HAP-1 (cell line): ENCODE measurements at regions not wholly inside any gene's neighbourhood (a gene's known extent, or its start where the extent isn't known, plus 50 kb on each side); places are given as distances from the start of the nearest gene placed in this dataset.

Source experiments
- DNase-seq, 2 experiments: peaks; one replicate each; pipeline ENCODE4 v3.0.0-alpha.2; 2016 to 2020; ENCODE audit warnings: low spot score in 2 of 2
- H3K27me3 ChIP-seq: fragments of 250-450 bp; sonication (Bioruptor Pico); 2 replicates; pipeline ENCODE4 v1.5.1; 2020; ENCODE audit warnings: low read depth, mild to moderate bottlenecking, moderate library complexity
- H3K36me3 ChIP-seq: fragments of 250-450 bp; sonication (Bioruptor Pico); replicated peaks from 2 replicates; pipeline ENCODE4 v1.5.1; 2020; ENCODE audit warnings: mild to moderate bottlenecking
- H3K4me1 ChIP-seq: fragments of 250-450 bp; sonication (Bioruptor Pico); 2 replicates; pipeline ENCODE4 v1.5.1; 2020; ENCODE audit warnings: mild to moderate bottlenecking
- H3K4me3 ChIP-seq: fragments of 250-450 bp; sonication (Bioruptor Pico); 2 replicates; pipeline ENCODE4 v1.5.1; 2020; ENCODE audit warnings: mild to moderate bottlenecking, moderate library complexity
- H3K9me3 ChIP-seq: fragments of 250-450 bp; sonication (Bioruptor Pico); 2 replicates; pipeline ENCODE4 v1.5.1; 2020; ENCODE audit warnings: mild to moderate bottlenecking, moderate library complexity
- in situ Hi-C: fragments of 300-500 bp; cut with MboI; formaldehyde crosslinking; loops from 3 replicates; pipeline ENCODE4 v1.14.3; 2020; ENCODE audit warnings: low sequenced_read_pairs, inconsistent platforms, mixed read lengths

DNA sequence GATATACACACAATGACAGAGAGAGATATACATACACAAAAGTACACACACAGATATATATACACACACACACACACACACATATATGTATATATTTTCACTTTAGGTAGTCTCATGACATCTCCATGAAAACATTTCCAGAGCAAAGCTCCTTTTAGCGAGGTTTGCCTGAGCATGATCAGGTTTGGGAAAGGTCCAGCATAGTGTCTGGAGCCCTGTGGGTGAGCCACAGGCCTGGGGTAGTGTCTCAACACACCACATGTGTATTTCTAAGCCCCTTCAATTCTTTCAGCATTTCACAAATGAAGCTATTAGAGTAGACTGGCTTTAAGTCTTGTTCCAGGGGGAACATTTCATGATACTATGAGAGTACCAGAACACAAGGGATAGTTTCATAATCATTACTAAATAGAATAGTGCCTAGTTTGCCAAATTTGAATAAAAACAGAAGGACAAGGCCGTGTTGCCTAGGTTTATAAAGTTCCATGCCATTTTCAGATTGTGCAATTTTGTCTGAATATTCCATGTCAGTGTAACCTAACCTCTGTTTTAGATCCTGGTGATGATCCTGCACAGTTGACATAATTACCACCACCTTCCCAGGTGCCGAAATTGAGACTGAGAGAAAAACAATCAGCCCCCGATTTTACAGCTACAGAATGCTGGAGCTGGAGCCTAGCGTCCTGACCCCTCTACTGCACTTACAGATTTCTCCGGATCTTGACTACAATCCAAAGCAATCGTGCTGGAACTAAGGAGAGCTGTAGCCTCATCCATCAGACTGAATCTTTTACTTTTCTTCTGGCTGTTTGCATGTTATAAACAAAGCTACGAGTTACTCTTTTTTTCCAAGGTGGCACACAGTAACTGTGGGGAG, 332.7 kb downstream of the CYRIA start:
- in situ Hi-C loops: no loop called here
- H3K27me3 ChIP-seq: no peaks in the 10 kb centered on the region
- no peaks in the 10 kb centered on the region for H3K36me3 ChIP-seq
- no peak overlapping the region for H3K4me3 ChIP-seq
- no peaks in the 10 kb centered on the region for H3K4me1 ChIP-seq
- H3K9me3 ChIP-seq: no peaks in the 10 kb centered on the region
- no peak for DNase-seq

DNA sequence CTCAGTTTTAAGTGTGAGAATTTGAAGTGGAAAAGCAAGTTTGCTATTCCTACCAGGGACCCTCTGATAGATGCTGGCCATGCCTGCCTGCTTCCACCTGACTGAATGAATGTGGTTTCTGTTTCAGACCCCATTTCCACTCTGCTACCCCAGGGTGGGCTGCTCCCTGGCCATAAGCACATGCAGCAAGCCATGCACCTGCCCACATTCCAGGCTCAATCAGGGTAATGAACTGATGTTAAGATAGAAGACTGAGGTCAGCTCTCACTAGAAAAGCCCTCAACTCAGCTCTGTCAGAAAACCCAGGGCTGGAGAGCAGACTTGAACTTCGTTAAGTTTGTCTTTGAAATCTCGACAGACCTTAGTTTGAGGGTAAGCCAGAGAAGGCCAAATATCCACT, 333.9 kb downstream of the CYRIA start:
- in situ Hi-C loops: no loop called here
- DNase-seq: no peak
- H3K36me3 ChIP-seq: no peaks in the 10 kb centered on the region
- H3K27me3 ChIP-seq: no peaks in the 10 kb centered on the region
- no peaks in the 10 kb centered on the region for H3K9me3 ChIP-seq
- H3K4me1 ChIP-seq: no peaks in the 10 kb centered on the region
- H3K4me3 ChIP-seq: no peak overlapping the region

DNA sequence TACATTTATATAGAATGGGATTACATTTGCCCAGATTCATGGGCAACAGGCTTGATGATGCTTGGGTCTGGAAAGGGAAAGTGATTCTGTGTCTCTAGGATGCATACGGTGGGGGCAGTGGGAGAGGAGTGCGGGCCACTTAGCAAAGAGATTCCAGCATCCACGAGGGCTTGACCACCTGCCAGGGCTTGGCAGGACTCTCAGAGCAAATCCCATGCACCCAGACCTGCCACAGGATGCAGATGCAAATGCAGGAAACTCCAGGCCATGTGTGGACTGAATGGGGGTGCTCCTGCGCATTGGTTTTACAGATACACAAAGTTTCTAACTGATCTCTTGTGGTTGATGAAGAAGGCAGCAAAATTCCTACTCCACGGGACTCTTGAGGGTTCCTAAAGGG, 334.7 kb downstream of the CYRIA start:
- Histone ChIP-seq H3K4me3 (no peak overlapping the region), H3K9me3 (no peaks in the 10 kb centered on the region), H3K4me1 (no peaks in the 10 kb centered on the region), H3K36me3 (no peaks in the 10 kb centered on the region), H3K27me3 (no peaks in the 10 kb centered on the region)
- DNase-seq: no peak
- in situ Hi-C loops: no loop called here

DNA sequence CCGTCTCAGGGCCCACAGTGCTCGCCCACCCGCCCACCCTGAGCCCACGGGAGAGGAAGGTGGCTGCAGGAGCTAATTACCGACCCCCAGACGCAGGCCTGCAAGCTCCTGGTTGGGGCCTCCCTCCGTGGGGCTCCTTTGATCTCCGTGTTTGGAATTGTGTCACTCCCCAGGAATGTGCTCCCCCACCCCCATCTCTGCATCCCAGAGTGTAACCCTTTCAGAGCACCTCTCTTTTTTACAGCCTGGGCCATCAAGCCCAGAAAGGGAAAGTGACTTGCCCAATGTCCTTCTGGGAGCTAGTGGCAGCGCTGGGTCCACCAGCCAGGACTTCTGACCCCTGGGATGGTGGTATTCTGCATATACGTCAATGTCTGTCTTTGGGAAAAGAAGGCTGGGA, 335.1 kb downstream of the CYRIA start:
- H3K27me3 ChIP-seq: no peaks in the 10 kb centered on the region
- H3K4me3 ChIP-seq: no peak overlapping the region
- H3K9me3 ChIP-seq: no peaks in the 10 kb centered on the region
- H3K4me1 ChIP-seq: no peaks in the 10 kb centered on the region
- DNase-seq: no peak
- in situ Hi-C loops: no loop called here
- no peaks in the 10 kb centered on the region for H3K36me3 ChIP-seq

DNA sequence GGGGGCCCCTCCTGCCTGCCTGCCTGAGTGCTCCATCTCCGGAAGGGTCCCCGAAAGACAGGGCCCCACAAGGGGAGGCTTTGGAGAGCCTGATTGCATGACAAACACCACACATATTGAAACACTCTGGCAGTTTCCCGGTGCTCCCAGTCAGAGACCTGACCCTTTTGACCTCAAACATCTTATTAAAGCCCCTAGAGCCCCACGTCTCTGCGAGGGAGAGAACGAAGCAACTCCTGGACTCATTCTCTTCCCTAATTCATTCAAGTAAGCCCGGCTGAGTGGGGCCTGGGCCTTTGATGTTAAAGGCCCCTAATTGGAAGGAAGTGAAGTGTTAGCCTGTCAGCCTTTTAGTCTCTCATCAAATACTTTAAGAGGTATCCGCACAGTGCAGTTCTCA, 335.6 kb downstream of the CYRIA start:
- Histone ChIP-seq H3K4me3 (no peak overlapping the region), H3K27me3 (no peaks in the 10 kb centered on the region), H3K36me3 (no peaks in the 10 kb centered on the region), H3K4me1 (no peaks in the 10 kb centered on the region), H3K9me3 (no peaks in the 10 kb centered on the region)
- no peak for DNase-seq
- in situ Hi-C loops: no loop called here

DNA sequence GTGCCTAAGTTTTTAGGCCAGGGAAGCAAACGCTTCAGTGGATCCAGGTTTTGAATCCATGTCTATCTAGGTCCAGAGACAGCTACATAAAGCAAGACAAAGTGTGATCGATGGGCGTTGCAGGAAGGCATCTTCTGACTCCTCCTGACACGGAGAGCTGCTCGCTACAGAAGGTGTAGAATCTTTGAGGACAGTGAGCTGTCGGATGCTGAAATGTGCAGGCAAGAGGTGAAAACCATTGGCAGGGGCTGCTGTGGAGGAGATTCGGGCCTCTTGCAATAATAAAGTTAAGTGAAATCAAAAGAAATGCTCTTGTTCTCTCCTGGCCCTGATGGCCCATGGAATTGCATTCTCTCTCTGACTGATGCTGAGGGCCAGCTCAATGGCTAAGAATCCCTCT, 336.2 kb downstream of the CYRIA start:
- Histone ChIP-seq H3K4me1 (no peaks in the 10 kb centered on the region), H3K9me3 (no peaks in the 10 kb centered on the region), H3K36me3 (no peaks in the 10 kb centered on the region), H3K4me3 (no peak overlapping the region), H3K27me3 (no peaks in the 10 kb centered on the region)
- DNase-seq: no peak
- in situ Hi-C loops: no loop called here

DNA sequence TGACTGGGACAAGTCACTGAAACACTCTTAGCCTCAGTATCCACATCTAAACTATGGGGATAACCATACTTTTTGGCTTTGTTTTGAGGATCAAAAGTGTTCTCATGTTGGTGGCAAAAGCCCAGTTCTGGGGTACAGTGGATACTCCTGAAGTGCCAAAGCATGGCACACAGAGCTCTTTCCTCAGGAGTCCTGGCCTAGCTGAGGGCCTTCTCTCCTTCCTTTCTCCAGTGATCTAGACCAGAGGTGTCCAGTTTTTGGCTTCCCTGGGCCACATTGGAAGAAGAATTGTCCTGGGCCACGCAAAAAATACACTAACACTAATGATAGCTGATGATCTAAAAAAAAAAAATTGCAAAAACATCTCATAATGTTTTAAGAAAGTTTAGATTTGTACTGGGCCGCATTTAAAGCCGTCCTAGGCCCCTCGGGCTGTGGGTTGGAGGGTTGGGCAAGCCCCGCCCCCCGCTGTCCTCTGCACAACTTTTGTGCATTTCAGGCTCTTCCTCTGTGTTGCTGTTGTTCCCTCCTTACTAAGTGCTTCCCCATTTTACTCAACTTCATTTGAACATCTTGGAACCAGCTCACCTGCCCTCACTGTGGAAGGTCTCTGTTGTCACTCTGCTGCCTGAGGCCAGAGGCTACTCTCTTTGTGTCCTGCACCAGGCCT, 337.0 kb downstream of the CYRIA start:
- DNase-seq: no peak
- no peaks in the 10 kb centered on the region for H3K4me1 ChIP-seq
- in situ Hi-C loops: no loop called here
- no peak overlapping the region for H3K4me3 ChIP-seq
- H3K27me3 ChIP-seq: no peaks in the 10 kb centered on the region
- H3K9me3 ChIP-seq: no peaks in the 10 kb centered on the region
- H3K36me3 ChIP-seq: no peaks in the 10 kb centered on the region

DNA sequence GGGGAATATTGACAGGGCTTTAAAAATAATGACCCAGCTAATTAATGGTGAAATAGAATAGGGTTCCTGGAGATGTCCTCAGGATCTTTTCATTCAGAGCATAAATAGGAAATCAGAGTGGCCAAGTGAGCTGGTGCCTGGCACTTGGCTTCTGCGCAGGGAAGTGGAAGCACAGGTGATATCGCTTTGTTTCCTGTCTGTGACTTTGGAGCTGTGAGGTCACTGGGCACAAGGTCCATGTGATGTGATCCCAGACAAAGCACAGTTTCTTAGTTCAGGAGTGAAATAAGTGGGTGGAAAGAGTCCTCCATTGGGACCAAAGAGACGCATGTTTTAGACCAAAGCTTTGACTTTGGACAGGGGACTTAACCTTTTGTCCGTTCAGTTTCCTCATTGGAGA, 338.3 kb downstream of the CYRIA start:
- in situ Hi-C loops: no loop called here
- Histone ChIP-seq H3K4me1 (no peaks in the 10 kb centered on the region), H3K27me3 (no peaks in the 10 kb centered on the region), H3K4me3 (no peak overlapping the region), H3K9me3 (no peaks in the 10 kb centered on the region), H3K36me3 (no peaks in the 10 kb centered on the region)
- no peak for DNase-seq

DNA sequence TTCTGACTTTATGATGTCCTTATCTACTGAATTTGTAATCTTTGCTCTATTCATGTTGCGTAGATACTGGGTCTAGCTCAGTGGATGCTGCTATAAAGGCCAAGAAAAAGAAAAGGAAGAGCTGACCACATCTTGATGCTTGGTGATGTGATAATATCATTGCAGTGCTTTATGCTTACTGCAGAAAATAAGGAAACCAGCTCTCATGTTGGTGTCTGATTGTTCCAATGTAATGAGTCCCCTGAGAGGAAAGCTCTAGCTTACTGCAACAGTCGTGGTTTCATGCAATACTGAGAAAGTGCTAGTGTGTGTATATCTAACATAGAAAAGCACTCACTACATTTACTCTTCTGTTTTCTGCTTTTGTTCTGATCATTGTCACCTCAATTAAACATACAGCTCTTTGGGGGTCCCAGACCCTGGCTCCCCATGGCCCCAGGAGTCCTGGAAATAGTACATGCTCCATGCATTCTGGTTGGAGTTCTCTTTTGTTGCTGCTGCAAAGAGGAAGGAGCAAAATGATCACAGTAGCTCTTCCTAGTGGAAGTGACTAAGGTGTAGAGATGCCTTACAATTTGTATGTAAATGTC, 338.8 kb downstream of the CYRIA start:
- Histone ChIP-seq H3K36me3 (no peaks in the 10 kb centered on the region), H3K9me3 (no peaks in the 10 kb centered on the region), H3K4me3 (no peak overlapping the region), H3K27me3 (no peaks in the 10 kb centered on the region), H3K4me1 (no peaks in the 10 kb centered on the region)
- no peak for DNase-seq
- in situ Hi-C loops: no loop called here

DNA sequence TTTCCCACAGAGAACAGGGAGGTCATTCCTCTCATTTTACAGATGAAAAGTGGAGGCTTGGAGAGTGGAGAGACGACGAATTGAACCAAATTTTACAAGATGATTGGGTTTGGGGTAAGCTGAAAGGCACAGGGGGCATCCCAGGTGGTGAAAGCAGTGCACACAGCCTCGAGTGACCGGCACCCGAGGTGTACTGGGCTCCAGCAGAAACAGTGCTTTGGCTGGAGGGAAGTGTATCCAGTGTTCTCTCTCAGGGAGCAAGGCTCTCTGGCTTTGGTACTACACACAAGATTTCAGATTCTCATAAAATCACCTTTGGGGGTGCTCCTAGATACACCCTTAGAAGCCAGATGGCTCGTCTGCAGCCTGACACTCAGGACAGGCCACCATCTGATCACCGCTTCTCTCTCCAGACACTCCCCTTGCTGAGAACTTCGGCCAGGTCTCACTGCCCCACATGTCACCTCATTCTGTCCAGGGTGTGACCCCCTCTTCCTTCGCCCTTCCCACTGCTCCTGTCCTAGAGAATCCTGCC, 339.6 kb downstream of the CYRIA start:
- no peaks in the 10 kb centered on the region for H3K9me3 ChIP-seq
- H3K27me3 ChIP-seq: no peaks in the 10 kb centered on the region
- H3K4me3 ChIP-seq: no peak overlapping the region
- no peaks in the 10 kb centered on the region for H3K36me3 ChIP-seq
- no peaks in the 10 kb centered on the region for H3K4me1 ChIP-seq
- no peak for DNase-seq
- in situ Hi-C loops: no loop called here

DNA sequence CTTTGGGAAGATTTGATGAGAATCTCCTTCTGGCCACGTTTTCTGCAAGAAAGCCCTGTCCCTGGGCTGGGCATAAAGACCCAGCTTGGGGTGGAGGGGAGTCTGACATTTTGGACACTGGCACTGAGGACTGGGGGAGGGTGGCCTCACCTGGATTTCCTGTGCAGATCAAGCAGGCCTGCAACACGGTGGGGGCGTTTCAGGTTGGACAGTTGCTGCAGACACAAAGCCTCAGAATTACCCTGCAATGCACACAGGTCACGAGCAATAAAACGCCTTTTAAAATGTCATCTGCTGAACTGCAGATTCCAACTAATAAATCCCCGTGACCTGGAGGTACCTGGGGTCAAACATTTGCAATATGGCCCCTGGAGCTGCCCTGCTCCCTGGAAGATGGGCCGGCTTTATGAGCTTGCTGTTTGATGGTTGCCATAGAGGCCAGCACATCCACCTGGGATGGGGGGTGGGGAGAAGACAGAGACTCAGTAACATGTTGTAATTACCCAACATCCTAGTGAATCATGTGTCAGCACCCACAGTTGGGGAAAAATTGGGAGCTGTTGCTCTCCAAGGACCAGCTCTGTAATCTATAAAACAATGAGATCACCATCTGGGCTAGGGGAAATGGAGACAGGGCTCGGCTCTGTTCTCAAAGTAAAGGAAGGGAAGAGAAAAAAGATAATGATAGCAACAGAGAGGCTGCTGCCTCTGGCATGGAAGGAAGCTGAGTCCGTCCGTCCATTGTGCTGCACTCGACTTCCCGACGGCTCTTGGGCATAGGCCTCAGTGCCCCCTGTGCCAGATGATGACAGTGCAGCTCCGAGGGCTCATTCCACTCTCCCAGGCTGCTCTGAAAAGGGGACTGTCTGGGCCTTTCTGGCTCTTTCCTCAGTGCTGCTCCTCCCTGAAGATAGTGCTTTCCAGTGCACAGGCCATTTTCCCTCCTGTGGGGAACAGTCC, 340.3 kb downstream of the CYRIA start:
- H3K27me3 ChIP-seq: no peaks in the 10 kb centered on the region

DNA sequence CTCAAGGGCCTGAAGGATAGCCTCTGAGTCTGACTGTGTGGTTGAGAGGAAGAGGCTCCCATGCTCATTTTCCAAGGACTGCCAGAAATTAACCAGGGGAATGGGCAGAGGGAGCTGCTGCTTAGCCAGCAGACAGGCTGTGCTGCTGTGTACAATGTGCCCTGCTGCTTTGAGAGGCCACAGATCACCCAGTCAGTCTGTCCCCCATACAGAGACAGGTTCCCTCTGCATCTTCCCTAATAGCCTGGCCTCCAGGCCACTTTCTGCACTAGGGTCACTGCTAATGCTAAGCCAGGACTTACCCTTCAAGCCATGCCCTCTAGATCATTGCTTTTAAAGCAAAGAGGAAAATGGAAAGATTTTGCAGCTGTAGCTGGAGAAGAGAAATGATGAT, 341.1 kb downstream of the CYRIA start:
- no peak for DNase-seq
- Histone ChIP-seq H3K4me1 (no peaks in the 10 kb centered on the region), H3K27me3 (no peaks in the 10 kb centered on the region), H3K4me3 (no peak overlapping the region), H3K36me3 (no peaks in the 10 kb centered on the region), H3K9me3 (no peaks in the 10 kb centered on the region)
- in situ Hi-C loops: no loop called here

More for the DNA sequence above, 340.3 kb downstream of the CYRIA start:
- in situ Hi-C loops: no loop called here
- DNase-seq: no peak
- H3K36me3 ChIP-seq: no peaks in the 10 kb centered on the region
- no peaks in the 10 kb centered on the region for H3K9me3 ChIP-seq
- H3K4me1 ChIP-seq: no peaks in the 10 kb centered on the region
- H3K4me3 ChIP-seq: no peak overlapping the region
